ENCODE measurements at regions not wholly inside any gene's neighbourhood (a gene's known extent, or its start where the extent isn't known, plus 50 kb on each side); places are given as distances from the start of the nearest gene placed in this dataset.

DNA sequence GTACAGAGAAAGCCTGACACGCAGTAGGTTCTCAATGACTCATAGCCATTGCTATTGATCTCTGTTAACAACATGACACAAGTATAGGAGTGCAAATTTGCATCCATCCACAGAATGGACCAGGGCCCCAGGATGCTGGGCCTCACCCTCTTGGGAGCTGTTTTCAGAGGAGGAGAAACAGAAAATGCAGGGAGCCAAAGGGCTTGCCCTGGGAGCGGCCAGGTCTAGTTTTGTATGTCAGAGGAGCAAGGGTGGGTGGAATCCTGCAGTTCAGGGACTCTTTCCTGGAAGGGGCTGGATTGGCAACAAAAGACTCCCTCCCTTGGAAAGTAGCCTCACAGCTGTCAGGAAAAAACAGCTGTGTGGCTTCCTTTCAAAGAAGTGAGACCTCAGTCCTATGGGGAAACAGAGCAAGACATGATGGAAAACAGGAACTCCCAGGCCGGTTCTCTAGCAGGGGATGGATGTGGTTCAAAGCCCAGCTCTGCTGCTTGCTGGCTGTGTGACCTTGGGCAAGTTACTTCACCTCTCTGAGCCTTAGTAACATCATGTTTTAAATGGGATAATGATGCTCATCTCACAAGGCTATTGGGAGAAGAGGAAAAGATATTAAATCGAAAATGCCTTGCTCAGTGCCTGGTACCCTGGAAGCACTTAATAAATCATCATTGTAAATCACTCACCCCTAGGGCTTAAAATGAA is 50.5 kb upstream of the SH3PXD2B start:
- no peak overlapping the region for H3K27ac ChIP-seq
- 79% methylated on average over 4 of the region's 4 CpGs for WGBS (ENCODE audit: low lambda C conversion rate, missing lambda C conversion rate)
- no peak overlapping the region for H3K4me3 ChIP-seq
- no peaks in the 10 kb centered on the region for H3K79me2 ChIP-seq
- no peaks in the 10 kb centered on the region for H3K27me3 ChIP-seq
- H3K9me2 ChIP-seq (replicated peaks; ENCODE audit: insufficient read depth), result no peaks in the 10 kb centered on the region
- no peak for DNase-seq (ENCODE audit: low spot score)
- H3K9me3 ChIP-seq (ENCODE audit: low read depth), result no peaks in the 10 kb centered on the region
- H3K36me3 ChIP-seq (replicated peaks; ENCODE audit: insufficient read depth, low read depth), result no peaks in the 10 kb centered on the region
- TF ChIP-seq, protein P1, sequence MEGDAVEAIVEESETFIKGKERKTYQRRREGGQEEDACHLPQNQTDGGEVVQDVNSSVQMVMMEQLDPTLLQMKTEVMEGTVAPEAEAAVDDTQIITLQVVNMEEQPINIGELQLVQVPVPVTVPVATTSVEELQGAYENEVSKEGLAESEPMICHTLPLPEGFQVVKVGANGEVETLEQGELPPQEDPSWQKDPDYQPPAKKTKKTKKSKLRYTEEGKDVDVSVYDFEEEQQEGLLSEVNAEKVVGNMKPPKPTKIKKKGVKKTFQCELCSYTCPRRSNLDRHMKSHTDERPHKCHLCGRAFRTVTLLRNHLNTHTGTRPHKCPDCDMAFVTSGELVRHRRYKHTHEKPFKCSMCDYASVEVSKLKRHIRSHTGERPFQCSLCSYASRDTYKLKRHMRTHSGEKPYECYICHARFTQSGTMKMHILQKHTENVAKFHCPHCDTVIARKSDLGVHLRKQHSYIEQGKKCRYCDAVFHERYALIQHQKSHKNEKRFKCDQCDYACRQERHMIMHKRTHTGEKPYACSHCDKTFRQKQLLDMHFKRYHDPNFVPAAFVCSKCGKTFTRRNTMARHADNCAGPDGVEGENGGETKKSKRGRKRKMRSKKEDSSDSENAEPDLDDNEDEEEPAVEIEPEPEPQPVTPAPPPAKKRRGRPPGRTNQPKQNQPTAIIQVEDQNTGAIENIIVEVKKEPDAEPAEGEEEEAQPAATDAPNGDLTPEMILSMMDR (IDR thresholded peaks at IDR 0.05; ENCODE audit: poor library complexity), result no peak
- TF ChIP-seq EZH2phosphoT487 (IDR thresholded peaks at IDR 0.05; ENCODE audit: low read depth, severe bottlenecking, unreplicated experiment), result no peak
- H3K4me1 ChIP-seq (ENCODE audit: insufficient read depth), result peaks cover 7% of the 10 kb centered on the region
- H3K4me2 ChIP-seq, result no peak overlapping the region
- H2AFZ ChIP-seq, result no peak overlapping the region
- H4K20me1 ChIP-seq (ENCODE audit: insufficient read depth, poor library complexity, severe bottlenecking), result no peaks in the 10 kb centered on the region

DNA sequence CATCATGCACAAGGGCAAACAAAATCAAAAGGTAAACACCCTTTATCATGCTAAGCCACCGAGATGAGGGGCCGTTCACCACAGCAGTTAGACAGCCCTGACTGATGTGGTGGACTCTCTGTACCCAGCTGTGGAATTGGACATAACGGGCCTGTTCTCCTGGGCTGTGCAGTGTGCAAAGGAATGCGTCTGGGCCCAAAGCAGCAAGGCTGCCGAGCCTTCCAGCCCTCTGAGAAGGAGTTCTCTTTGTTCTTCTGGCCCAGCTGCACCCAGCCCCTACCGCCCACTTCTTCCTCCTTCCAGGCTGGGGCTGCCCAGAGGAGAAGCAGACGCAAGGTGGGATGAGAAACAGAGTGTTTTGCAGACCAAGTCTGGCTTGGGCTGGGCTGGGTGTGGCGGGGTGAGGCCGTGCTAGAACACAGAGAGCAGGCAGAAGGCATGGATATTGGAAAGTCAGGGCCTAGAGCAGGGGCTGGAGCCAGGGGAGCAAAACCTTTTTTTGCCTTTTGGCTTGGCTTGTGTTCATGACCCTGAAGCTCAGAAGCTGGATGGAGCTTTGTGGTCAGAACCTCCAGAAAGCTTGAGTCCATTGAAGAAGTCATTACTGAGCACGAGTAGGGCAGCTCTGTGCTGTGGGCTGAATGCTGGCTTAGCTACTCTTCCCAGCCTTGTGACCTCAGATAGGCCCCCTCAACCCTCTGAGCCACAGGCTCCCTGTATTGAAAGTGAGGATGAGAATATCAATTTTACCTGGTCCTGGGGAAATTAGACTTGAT is 49.8 kb upstream of the SH3PXD2B start:
- no peak for DNase-seq (ENCODE audit: low spot score)
- no peak for TF ChIP-seq EZH2 (IDR thresholded peaks at IDR 0.05; ENCODE audit: borderline replicate concordance)
- no peak for TF ChIP-seq EZH2phosphoT487 (IDR thresholded peaks at IDR 0.05; ENCODE audit: low read depth, severe bottlenecking, unreplicated experiment)
- TF ChIP-seq, protein P1 (IDR thresholded peaks at IDR 0.05; ENCODE audit: poor library complexity), result no peak

More for the DNA sequence above, 49.8 kb upstream of the SH3PXD2B start:
- no peak overlapping the region for H2AFZ ChIP-seq
- H3K9me3 ChIP-seq (ENCODE audit: low read depth), result no peaks in the 10 kb centered on the region
- H3K79me2 ChIP-seq, result no peaks in the 10 kb centered on the region
- H3K4me2 ChIP-seq, result no peak overlapping the region
- H3K9me2 ChIP-seq (replicated peaks; ENCODE audit: insufficient read depth), result no peaks in the 10 kb centered on the region
- peaks cover 7% of the 10 kb centered on the region for H3K4me1 ChIP-seq (ENCODE audit: insufficient read depth)
- H3K27me3 ChIP-seq, result no peaks in the 10 kb centered on the region
- no peaks in the 10 kb centered on the region for H4K20me1 ChIP-seq (ENCODE audit: insufficient read depth, poor library complexity, severe bottlenecking)
- no peak overlapping the region for H3K27ac ChIP-seq
- 64% methylated on average over 10 of the region's 10 CpGs for WGBS (ENCODE audit: low lambda C conversion rate, missing lambda C conversion rate)
- H3K4me3 ChIP-seq, result no peak overlapping the region
- no peaks in the 10 kb centered on the region for H3K36me3 ChIP-seq (replicated peaks; ENCODE audit: insufficient read depth, low read depth)
